ENCODE measurements at regions not wholly inside any gene's neighbourhood (a gene's known extent, or its start where the extent isn't known, plus 50 kb on each side); places are given as distances from the start of the nearest gene placed in this dataset.
A peak's percentile ranks its signal among the peaks of the same experiment; 100 is the strongest.

- WGBS (ENCODE audit: insufficient coverage) = 17% methylated on average over 1 of the region's 1 CpG
- DNase-seq = peak; percentile 47
Observed at GRCh38 chr14:105857220-105857825, 330.9 kb downstream of the TMEM121 start.

DNA sequence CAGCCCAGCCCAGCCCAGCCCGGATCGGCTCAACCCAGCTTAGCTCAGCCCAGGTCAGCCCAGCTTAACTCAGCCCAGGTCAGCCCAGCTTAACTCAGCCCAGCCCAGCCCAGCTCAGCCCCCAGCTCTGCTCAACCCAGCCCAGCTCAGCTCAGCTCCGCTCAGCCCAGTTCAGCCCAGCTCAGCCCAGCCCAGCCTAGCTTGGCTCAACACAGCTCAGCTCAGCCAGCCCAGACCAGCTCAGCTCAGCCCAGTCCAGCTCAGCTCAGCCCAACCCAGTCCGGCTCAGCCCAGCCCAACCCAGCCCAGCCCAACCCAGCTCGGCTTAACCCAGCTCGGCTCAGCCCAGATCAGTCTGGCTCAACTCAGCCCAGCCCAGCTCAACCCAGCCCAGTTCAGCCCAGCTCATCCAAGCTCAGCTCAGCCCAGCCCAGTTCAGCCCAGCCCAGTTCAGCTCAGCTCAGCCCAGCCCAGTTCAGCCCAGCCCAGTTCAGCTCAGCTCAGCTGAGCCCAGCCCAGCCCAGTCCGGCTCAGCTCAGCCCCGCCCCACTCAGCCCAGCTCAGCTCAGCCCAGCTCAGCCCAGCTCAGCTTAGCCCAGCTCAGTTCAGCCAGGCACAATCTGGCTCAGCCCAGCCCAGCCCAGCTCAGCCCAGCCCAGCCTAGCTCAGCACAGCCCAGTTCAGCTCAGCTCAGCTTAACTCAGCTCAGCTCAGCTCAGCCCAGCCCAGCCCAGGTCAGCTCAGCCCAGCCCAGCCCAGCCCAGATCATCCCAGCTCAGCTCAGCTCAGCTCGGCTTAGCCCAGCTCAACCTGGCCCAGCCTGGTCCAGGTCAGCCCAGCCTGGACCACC is 331.7 kb downstream of the TMEM121 start:
- peaks cover 86% of the 10 kb centered on the region for H3K79me2 ChIP-seq (ENCODE audit: control insufficient read depth, insufficient read depth, low read length)
- H3K9me3 ChIP-seq (ENCODE audit: control extremely low read depth in 1 of 3, control insufficient read depth in 2 of 3, insufficient read depth in 1 of 3, low read length in 2 of 3) = peaks cover 0 to 15% (median 0%) of the 10 kb centered on the region in 3 donors
- Mint-ChIP-seq H3K27me3 (no peaks in the 10 kb centered on the region), H3K27ac (peak overlapping the region; percentile 98), H3K9me3 (ENCODE audit: insufficient read depth) (no peaks in the 10 kb centered on the region), H3K4me1 (peaks cover 31% of the 10 kb centered on the region), H3K4me3 (peak overlapping the region; percentile 98)
- H3K36me3 ChIP-seq (replicated peaks in 1 of 2; ENCODE audit: control extremely low read depth in 1 of 2, control insufficient read depth in 1 of 2, extremely low read depth in 1 of 2, insufficient read depth in 2 of 2, low read length in 1 of 2) = peaks cover 4 to 100% of the 10 kb centered on the region in 2 experiments
- peaks cover 8 to 42% of the 10 kb centered on the region in 2 donors for H3K4me1 ChIP-seq (ENCODE audit: control insufficient read depth in 2 of 2, insufficient read depth in 2 of 2, low read length in 2 of 2)
- no peak overlapping the region for H2AFZ ChIP-seq (ENCODE audit: insufficient read depth, low read depth, low read length, poor library complexity, severe bottlenecking)
- CTCF ChIA-PET = interaction anchor here (0.6 to 3.1 kb wide), 7 partner anchors 39 to 187 kb away, joined by 3 to 10 read pairs (median 3); no protein-coding TSS in a partner anchor
- ATAC-seq (ENCODE audit: low read depth) (peak; percentile 38), DNase-seq (peak; percentile 43)
- TF ChIP-seq CTCF (IDR thresholded peaks at IDR 0.05) (no peak), EZH2 (IDR thresholded peaks at IDR 0.05; ENCODE audit: borderline replicate concordance, insufficient read depth, low read depth, low read length, poor library complexity, severe bottlenecking) (no peak)
- H3K9ac ChIP-seq (ENCODE audit: low read length) = peak overlapping the region; percentile 98
- 2% methylated on average over 9 of the region's 9 CpGs for WGBS (ENCODE audit: insufficient coverage)
- peak overlapping the region; percentile 72 for H3K4me2 ChIP-seq (replicated peaks; ENCODE audit: low read depth, low read length, poor library complexity, severe bottlenecking)
- POLR2A ChIA-PET = interaction anchor here (0.6 to 6.2 kb wide), 11 partner anchors 11 to 986 kb away, joined by 3 to 97 read pairs (median 8); no protein-coding TSS in a partner anchor
- peak overlapping the region; percentile 46 to 100 (median 99) for H3K4me3 ChIP-seq (ENCODE audit: control extremely low read depth in 1 of 5, extremely low read depth in 1 of 5, insufficient read depth in 1 of 5, low read depth in 2 of 5, low read length in 4 of 5)
- H3K27me3 ChIP-seq (replicated peaks in 1 of 4; ENCODE audit: control extremely low read depth in 1 of 4, control insufficient read depth in 3 of 4, insufficient read depth in 4 of 4, low read length in 3 of 4) = no peaks in the 10 kb centered on the region
- peak overlapping the region; percentile 86 to 94 for H3K27ac ChIP-seq (ENCODE audit: low read length in 2 of 2)
- peaks cover 98% of the 10 kb centered on the region for H4K20me1 ChIP-seq (ENCODE audit: control insufficient read depth, insufficient read depth, low read length, poor library complexity, severe bottlenecking)
- intact Hi-C loops (cut with micrococcal nuclease) = loop anchor here (10.0 kb wide), 1 partner anchor 173 kb away; no protein-coding TSS in a partner anchor

More at GRCh38 chr14:105857220-105857825, 330.9 kb downstream of the TMEM121 start:
- peak overlapping the region; percentile 98 for H3K9ac ChIP-seq (ENCODE audit: low read length)
- H3K4me1 ChIP-seq (ENCODE audit: control insufficient read depth in 2 of 2, insufficient read depth in 2 of 2, low read length in 2 of 2) = peaks cover 8 to 48% of the 10 kb centered on the region in 2 donors
- H3K27me3 ChIP-seq (replicated peaks in 1 of 4; ENCODE audit: control extremely low read depth in 1 of 4, control insufficient read depth in 3 of 4, insufficient read depth in 4 of 4, low read length in 3 of 4) = no peaks in the 10 kb centered on the region
- H3K79me2 ChIP-seq (ENCODE audit: control insufficient read depth, insufficient read depth, low read length) = peaks cover 79% of the 10 kb centered on the region
- Mint-ChIP-seq H3K4me1 (peaks cover 32% of the 10 kb centered on the region), H3K27me3 (no peaks in the 10 kb centered on the region), H3K27ac (peak overlapping the region; percentile 98), H3K4me3 (peak overlapping the region; percentile 98), H3K9me3 (ENCODE audit: insufficient read depth) (no peaks in the 10 kb centered on the region)
- intact Hi-C loops (cut with micrococcal nuclease) = loop anchor here (10.0 kb wide), 1 partner anchor 173 kb away; no protein-coding TSS in a partner anchor
- POLR2A ChIA-PET = interaction anchor here (1.1 to 6.1 kb wide), 8 partner anchors 10 to 491 kb away, joined by 3 to 60 read pairs (median 10); no protein-coding TSS in a partner anchor
- no peak for ATAC-seq (ENCODE audit: low read depth)
- H4K20me1 ChIP-seq (ENCODE audit: control insufficient read depth, insufficient read depth, low read length, poor library complexity, severe bottlenecking) = peaks cover 98% of the 10 kb centered on the region
- peak overlapping the region; percentile 86 to 94 for H3K27ac ChIP-seq (ENCODE audit: low read length in 2 of 2)
- no peak overlapping the region for H2AFZ ChIP-seq (ENCODE audit: insufficient read depth, low read depth, low read length, poor library complexity, severe bottlenecking)
- CTCF ChIA-PET = interaction anchor here (0.9 to 3.1 kb wide), 4 partner anchors 38 to 188 kb away, joined by 3 to 10 read pairs (median 4); no protein-coding TSS in a partner anchor
- peak overlapping the region; percentile 46 to 100 (median 99) for H3K4me3 ChIP-seq (ENCODE audit: control extremely low read depth in 1 of 5, extremely low read depth in 1 of 5, insufficient read depth in 1 of 5, low read depth in 2 of 5, low read length in 4 of 5)
- no peak for TF ChIP-seq EZH2 (IDR thresholded peaks at IDR 0.05; ENCODE audit: borderline replicate concordance, insufficient read depth, low read depth, low read length, poor library complexity, severe bottlenecking)
- peaks cover 3 to 100% of the 10 kb centered on the region in 2 experiments for H3K36me3 ChIP-seq (replicated peaks in 1 of 2; ENCODE audit: control extremely low read depth in 1 of 2, control insufficient read depth in 1 of 2, extremely low read depth in 1 of 2, insufficient read depth in 2 of 2, low read length in 1 of 2)
- H3K4me2 ChIP-seq (replicated peaks; ENCODE audit: low read depth, low read length, poor library complexity, severe bottlenecking) = peak overlapping the region; percentile 72
- peaks cover 0 to 20% (median 0%) of the 10 kb centered on the region in 3 donors for H3K9me3 ChIP-seq (ENCODE audit: control extremely low read depth in 1 of 3, control insufficient read depth in 2 of 3, insufficient read depth in 1 of 3, low read length in 2 of 3)
